Left colon (tissue), 2 donors: ENCODE measurements at regions not wholly inside any gene's neighbourhood (a gene's known extent, or its start where the extent isn't known, plus 50 kb on each side); places are given as distances from the start of the nearest gene placed in this dataset.

ENCODE experiments used
- ATAC-seq: fragments of 200-7000 bp; cut with Tn5 transposase; one replicate; pipeline ENCODE4 v1.9.1; 2020; ENCODE audit warnings: mild to moderate bottlenecking, moderate library complexity
- DNase-seq, 2 donors: peaks; one replicate each; pipeline ENCODE4 v3.0.0-alpha.2; 2020
- intact Hi-C, 2 donors: fragments of 100-400 bp; cut with DNase I in 1 of 2; cut with micrococcal nuclease in 1 of 2; formaldehyde crosslinking; loops; one replicate each; pipeline versions ENCODE4 v1.11.2 to v1.14.0; 2022; cut with DNase I, micrococcal nuclease
- donor health status: DM: no; HTN: no; CAD: no.
- donor health status: DM: yes; HTN: yes; CAD: no.

DNA sequence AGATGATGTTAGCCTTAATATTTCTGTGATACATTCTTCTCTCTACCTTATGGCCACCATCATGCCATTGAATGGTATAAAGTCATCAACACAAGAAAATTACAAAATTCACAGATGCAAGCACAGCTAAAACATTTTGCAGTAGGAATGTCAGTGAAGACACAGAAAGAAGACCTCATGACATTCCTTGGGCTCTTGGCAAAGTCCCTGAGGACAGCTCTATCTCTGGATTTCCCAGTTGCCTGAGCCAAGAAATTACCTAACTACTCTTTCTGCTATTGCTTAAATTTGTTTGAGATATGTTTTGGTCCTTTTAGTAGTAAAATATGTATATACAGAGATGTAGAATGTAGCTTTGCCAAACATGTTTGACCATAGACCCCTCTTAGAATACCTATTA is 201.0 kb upstream of the STXBP5 start:
- ATAC-seq (no peak), DNase-seq (no peak)
- intact Hi-C loops: no loop called here

DNA sequence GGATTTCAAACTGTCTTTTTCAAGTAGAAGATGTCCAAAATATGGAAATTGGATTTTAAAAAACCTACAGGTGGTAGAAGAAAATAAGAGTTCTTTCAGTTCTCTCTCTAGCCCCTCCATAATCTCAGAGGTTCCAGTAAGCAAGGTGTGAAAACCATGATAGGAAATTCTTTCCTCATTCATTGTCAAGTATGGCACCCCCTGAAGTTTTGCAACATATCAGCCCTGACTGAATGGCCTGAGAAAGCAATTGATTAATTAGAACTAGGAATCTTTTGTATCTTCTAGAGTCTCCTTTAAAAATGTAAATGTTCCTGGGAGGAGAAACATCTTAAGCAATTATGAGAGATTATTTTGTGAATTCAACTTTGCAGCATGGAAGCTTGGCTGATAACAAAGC is 198.7 kb upstream of the STXBP5 start:
- ATAC-seq (no peak), DNase-seq (no peak)

GRCh38 chr6:147007441-147007840 is 196.8 kb upstream of the STXBP5 start:
- intact Hi-C loops: no loop called here
- ATAC-seq (no peak), DNase-seq (no peak)

More for the DNA sequence above, 198.7 kb upstream of the STXBP5 start:
- intact Hi-C loops: no loop called here

DNA sequence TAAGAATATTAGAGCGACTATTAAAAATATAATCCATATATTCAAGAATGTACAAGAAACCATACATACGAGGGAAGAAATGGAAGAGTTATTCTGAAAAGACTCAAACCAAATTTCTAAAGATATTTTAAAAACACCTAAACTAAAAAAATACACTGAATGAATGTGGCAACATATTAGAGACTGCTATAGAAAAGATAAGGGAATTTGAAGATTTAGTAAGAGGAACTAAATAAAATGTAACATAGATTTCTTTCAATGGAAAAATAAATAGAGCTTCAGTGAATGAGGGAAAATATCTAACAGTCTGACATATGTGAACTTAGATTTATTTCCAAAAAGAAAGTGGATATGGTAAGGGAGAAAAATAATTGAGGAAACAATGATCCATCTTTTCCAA is 194.9 kb upstream of the STXBP5 start:
- DNase-seq: no peak
- intact Hi-C loops: no loop called here
- ATAC-seq: no peak

- ATAC-seq (no peak), DNase-seq (no peak)
- intact Hi-C loops: no loop called here
Observed at GRCh38 chr6:147015674-147016073, 188.5 kb upstream of the STXBP5 start.

DNA sequence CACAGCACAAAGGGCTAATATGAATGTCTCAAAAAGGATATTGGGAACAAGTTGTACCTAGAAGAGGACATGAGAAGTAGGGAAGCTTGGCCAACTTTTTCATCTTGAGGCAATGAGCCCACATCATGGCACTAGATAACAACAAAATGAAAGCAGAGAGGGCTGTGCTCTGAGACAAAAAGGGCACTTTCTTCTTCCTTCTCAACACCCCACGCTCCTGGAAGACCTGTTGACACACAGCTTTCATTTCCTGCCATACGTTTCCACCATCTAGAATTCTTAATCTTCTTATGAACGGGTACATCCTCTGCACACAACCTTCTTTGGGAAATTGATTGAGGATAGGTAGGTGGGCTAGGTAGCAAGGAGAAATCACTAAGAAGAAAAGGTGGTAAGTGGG is 187.8 kb upstream of the STXBP5 start:
- no peak for ATAC-seq
- DNase-seq: no peak
- intact Hi-C loops: no loop called here

DNA sequence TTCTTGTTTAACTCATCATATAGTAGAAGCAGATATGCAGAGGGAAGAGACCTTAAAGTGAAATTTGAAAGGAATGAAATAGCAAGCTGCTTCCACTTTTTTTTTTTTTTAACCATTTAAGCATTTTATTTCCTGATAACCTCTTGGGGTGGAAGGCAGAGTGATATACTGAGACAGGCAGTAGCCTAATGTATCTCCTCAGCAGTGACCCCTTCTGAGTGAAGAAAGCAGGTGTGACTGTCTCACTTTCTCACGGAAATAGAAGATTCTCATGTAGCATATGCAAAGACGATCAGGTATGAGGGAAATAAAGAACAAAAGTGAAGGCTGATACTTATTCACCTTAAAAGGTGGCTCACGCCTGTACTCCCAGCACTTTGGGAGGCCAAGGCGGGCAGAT is 187.1 kb upstream of the STXBP5 start:
- intact Hi-C loops: no loop called here
- ATAC-seq (no peak), DNase-seq (no peak)

DNA sequence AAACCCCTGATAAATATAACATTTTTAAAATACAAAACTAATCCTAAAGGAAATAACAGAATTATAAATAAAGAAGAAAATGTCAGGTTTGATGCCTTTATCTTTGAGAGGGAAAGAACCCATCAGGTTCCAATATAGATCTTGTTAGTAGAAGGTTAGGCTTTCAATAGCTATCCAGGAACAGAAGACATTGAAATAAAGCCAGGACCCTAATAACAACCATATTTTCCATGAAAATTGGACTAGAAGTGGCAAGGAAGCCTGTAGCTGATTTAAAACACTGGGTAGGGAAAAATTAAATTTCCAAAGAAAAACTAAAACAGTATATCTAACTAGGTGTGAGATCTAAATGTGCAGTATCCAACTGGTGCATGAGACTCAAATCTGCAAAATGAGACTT is 185.2 kb upstream of the STXBP5 start:
- no peak for DNase-seq
- intact Hi-C loops: no loop called here
- ATAC-seq: no peak

GRCh38 chr6:147022041-147022440 is 182.2 kb upstream of the STXBP5 start:
- intact Hi-C loops: no loop called here
- ATAC-seq (no peak), DNase-seq (no peak)

DNA sequence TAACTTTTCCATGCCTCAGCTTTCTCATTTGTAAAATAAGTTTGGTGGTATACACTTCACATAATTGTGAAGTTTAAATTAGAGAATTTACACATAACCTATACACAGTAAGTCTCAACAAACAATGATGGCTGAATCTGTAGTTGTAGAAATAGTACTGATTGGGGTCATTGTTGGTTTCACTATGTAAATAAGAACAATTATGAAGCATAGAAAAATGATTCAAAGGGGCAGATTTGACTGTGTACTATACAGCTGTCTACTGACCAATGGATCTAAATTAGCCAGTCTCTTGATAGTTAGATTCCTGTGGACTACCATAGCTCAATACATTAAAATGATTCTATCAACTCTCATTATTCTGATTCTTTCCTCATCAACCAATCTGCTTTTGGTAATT is 181.1 kb upstream of the STXBP5 start:
- DNase-seq (no peak), ATAC-seq (no peak)
- intact Hi-C loops: no loop called here

DNA sequence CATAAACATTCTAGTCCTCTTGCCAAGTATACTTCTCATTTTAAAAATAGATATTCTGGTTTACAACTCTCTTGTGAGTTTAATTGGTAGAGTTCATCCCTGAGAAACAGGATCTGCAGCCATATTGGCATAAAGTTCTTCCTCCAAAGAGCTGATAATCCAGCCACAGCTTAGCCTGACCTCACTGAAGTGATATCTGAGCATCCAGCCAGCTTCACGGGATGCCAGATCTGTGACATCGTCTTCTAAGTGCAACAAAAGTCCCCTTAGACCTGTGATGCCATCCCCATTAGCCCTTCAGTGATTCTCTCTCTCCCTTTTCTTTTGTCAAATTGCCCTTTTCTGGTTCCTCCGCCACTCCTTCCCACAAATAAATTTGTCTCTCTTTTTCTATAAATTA is 180.6 kb upstream of the STXBP5 start:
- DNase-seq (no peak), ATAC-seq (no peak)
- intact Hi-C loops: no loop called here

GRCh38 chr6:147029923-147030322 is 174.3 kb upstream of the STXBP5 start:
- intact Hi-C loops: no loop called here
- ATAC-seq: no peak
- DNase-seq: no peak

GRCh38 chr6:147033267-147033666 is 170.9 kb upstream of the STXBP5 start:
- intact Hi-C loops: no loop called here
- ATAC-seq: no peak
- no peak for DNase-seq

GRCh38 chr6:147035886-147036285 is 168.3 kb upstream of the STXBP5 start:
- DNase-seq (no peak), ATAC-seq (no peak)
- intact Hi-C loops: no loop called here

GRCh38 chr6:147037881-147038280 is 166.3 kb upstream of the STXBP5 start:
- DNase-seq: no peak
- intact Hi-C loops: no loop called here
- ATAC-seq: no peak

DNA sequence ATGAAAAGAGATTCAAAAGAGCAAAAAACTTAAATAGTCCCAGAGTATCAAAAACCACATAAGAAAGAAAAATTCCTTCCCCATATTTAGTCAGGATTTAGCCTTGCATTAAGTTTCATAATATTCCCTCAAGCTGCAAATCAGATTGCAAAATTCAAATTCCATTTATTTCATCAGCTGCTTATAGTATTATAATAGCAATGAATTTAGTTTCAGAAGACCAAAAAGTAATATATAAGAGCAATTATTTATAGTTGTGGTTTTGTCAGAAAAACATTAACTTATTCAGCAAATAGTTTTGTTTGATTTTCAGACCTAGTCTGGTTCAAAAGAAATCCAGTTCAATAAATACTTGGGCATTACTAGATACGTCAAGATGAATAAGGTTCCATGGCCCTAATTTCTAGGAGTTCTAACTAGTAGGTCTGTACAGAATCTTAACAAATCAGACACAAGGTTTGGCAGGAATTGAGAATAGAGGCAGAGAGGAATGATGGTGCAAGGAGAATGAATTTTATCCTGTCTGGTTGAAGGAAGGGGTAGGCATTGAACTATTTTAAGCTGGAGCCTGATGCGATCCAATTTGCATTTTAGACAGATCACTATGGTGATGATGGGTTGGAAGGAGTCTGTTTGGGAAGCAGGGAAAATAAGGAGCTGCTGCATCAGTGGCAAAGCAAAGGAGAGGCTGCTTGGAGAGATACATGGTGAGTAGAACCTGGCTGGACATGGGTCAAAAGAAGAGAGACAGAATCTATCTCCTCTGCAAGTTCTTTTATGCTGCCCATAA is 163.9 kb upstream of the STXBP5 start:
- ATAC-seq: no peak
- intact Hi-C loops: no loop called here
- no peak for DNase-seq

GRCh38 chr6:147042679-147043078 is 161.5 kb upstream of the STXBP5 start:
- intact Hi-C loops: no loop called here
- DNase-seq: no peak

GRCh38 chr6:147043994-147044477 is 160.2 kb upstream of the STXBP5 start:
- intact Hi-C loops: no loop called here
- DNase-seq (no peak), ATAC-seq (no peak)

More at GRCh38 chr6:147042679-147043078, 161.5 kb upstream of the STXBP5 start:
- no peak for ATAC-seq

DNA sequence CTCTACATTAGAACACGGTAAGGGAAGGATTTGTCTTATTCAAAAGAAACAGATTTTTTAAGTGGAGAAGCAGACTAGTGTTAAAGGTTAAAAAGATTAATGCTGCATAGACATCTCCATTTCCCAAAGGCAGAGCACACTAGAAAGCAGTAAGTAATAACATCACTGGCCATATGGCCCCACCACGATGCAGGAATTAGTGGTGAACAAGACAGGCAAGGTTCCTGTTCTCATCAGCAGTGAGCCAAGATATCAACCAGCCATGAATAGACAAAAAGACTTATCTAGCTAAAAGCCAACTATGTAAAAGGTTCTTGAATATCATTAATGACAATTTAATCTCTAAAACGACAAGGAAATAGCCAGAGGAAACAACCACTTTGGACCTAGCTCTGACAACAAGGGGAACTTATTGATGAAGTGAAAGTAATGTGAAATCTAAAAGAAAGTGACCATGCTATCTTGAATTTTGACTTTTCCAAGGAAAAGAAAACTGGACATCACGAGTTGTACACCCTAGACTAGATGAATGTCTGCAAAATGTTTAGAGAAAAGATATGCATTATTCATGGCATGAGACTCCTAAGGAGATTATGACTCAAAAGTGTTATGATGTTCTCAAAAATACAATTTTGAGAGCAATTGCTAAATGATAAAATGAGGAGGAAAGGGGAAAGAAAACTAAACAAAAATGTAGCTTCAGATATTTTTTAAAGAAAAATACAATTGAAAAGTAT is 157.9 kb upstream of the STXBP5 start:
- DNase-seq: no peak
- intact Hi-C loops: no loop called here
- ATAC-seq: no peak

DNA sequence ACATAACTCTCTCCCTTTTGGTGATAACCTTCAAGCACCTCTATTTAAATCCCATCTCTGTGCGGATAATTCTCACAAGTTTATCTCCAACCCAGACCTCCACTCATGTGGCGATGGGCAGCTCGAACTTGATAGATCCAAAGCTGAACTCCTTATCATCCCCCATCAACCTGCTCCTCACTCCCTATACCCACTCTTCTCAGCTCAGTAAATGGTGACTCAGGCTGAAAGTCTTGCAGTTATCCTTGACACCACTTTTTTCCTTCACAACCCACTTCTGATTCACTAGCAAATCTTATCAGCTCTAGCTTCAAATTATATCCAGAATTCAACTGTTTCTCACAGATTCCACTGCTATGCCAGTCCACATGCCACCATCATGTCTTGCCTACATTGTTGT is 155.3 kb upstream of the STXBP5 start:
- DNase-seq: no peak
- intact Hi-C loops: no loop called here
- no peak for ATAC-seq
